Smooth muscle cell (in vitro differentiated cells): ENCODE measurements at regions not wholly inside any gene's neighbourhood (a gene's known extent, or its start where the extent isn't known, plus 50 kb on each side); places are given as distances from the start of the nearest gene placed in this dataset.
A peak's percentile ranks its signal among the peaks of the same experiment; 100 is the strongest.

Experiments
- DNase-seq: peaks from one replicate; lab custom pipeline; 2025; ENCODE audit not compliant: unreplicated experiment; lab: John Stamatoyannopoulos, UW
- H2AFZ ChIP-seq: fragments of 200-600 bp; sonication (generic); 2 replicates; pipeline ENCODE4 v1.6.0; 2016; ENCODE audit warnings: antibody characterized with exemption, low read depth, mild to moderate bottlenecking
- H3F3A ChIP-seq: fragments of 200-600 bp; sonication (generic); 2 replicates; pipeline ENCODE4 v1.6.0; 2017; ENCODE audit warnings: antibody characterized with exemption, low read depth
- H3K27ac ChIP-seq: fragments of 200-600 bp; sonication (generic); 2 replicates; pipeline ENCODE4 v1.5.1; 2016; ENCODE audit warnings: low read depth, mild to moderate bottlenecking
- H3K27me3 ChIP-seq: fragments of 200-600 bp; sonication (generic); 2 replicates; pipeline ENCODE4 v1.6.1; 2016; ENCODE audit warnings: low read depth, mild to moderate bottlenecking
- H3K36me3 ChIP-seq: fragments of 200-600 bp; sonication (generic); 2 replicates; pipeline ENCODE4 v1.5.1; 2016; ENCODE audit warnings: low read depth
- H3K4me1 ChIP-seq: fragments of 200-600 bp; sonication (generic); 2 replicates; pipeline ENCODE4 v1.5.1; 2016; ENCODE audit warnings: low read depth
- H3K4me2 ChIP-seq: fragments of 200-600 bp; sonication (generic); 2 replicates; pipeline ENCODE4 v1.6.0; 2016; ENCODE audit warnings: mild to moderate bottlenecking
- H3K4me3 ChIP-seq: fragments of 200-600 bp; sonication (generic); 2 replicates; pipeline ENCODE4 v1.5.1; 2016; ENCODE audit warnings: mild to moderate bottlenecking
- H3K79me2 ChIP-seq: fragments of 200-600 bp; sonication (generic); 2 replicates; pipeline ENCODE4 v1.6.0; 2016; ENCODE audit warnings: low read depth, mild to moderate bottlenecking
- H3K9ac ChIP-seq: fragments of 200-600 bp; sonication (generic); 2 replicates; pipeline ENCODE4 v1.6.0; 2016; ENCODE audit warnings: low read depth
- H3K9me3 ChIP-seq: fragments of 200-600 bp; sonication (generic); replicated peaks from 2 replicates; pipeline ENCODE4 v1.5.1; 2016; ENCODE audit warnings: low read depth
- H4K20me1 ChIP-seq: fragments of 200-600 bp; sonication (generic); 2 replicates; pipeline ENCODE4 v1.6.0; 2016; ENCODE audit warnings: low read depth
- WGBS: methylation state at CpG from one replicate; pipeline ENCODE4 v1.1.7; 2016; ENCODE audit warnings: low lambda C conversion rate; 5-methylcytosine and 5-hydroxymethylcytosine counted together
- TF ChIP-seq, protein P1 (sequence below): fragments of 200-600 bp; sonication (generic); IDR thresholded peaks from 2 replicates; pipeline ENCODE4 v1.5.1; 2017; ENCODE audit warnings: borderline replicate concordance, mild to moderate bottlenecking, antibody characterized with exemption; ENCODE audit not compliant: insufficient read depth, poor library complexity, severe bottlenecking

DNA sequence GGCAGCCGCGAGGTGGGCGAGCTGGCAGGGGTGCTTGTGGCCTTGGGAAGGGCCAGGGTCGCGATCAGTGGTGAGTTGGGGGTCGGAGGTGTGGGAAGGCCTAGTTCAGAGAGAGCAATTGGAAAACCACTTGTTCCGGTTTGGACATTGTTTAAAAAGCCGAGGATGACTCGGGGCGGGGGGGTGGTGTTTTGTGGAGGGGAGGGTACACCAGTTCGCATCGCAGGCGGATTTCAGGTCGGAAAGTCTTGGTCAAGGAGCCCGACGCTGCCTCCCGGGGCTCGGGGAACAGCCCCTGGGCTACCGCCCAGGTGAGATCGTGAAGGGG lies 66.4 kb downstream of the KPNA2 start:
- no peaks in the 10 kb centered on the region for H3K27me3 ChIP-seq
- H3K9me3 ChIP-seq, result no peaks in the 10 kb centered on the region
- H3K9ac ChIP-seq, result peak overlapping the region; percentile 78
- TF ChIP-seq, protein P1, sequence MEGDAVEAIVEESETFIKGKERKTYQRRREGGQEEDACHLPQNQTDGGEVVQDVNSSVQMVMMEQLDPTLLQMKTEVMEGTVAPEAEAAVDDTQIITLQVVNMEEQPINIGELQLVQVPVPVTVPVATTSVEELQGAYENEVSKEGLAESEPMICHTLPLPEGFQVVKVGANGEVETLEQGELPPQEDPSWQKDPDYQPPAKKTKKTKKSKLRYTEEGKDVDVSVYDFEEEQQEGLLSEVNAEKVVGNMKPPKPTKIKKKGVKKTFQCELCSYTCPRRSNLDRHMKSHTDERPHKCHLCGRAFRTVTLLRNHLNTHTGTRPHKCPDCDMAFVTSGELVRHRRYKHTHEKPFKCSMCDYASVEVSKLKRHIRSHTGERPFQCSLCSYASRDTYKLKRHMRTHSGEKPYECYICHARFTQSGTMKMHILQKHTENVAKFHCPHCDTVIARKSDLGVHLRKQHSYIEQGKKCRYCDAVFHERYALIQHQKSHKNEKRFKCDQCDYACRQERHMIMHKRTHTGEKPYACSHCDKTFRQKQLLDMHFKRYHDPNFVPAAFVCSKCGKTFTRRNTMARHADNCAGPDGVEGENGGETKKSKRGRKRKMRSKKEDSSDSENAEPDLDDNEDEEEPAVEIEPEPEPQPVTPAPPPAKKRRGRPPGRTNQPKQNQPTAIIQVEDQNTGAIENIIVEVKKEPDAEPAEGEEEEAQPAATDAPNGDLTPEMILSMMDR, result no peak
- peak overlapping the region; percentile 88 for H2AFZ ChIP-seq
- H3K79me2 ChIP-seq, result peaks cover 44% of the 10 kb centered on the region
- H3K4me3 ChIP-seq, result peak overlapping the region; percentile 78
- H3K4me1 ChIP-seq, result no peaks in the 10 kb centered on the region
- WGBS, result 2% methylated on average over 19 of the region's 20 CpGs
- peak overlapping the region; percentile 89 for H3K4me2 ChIP-seq
- no peak for DNase-seq
- no peaks in the 10 kb centered on the region for H3K36me3 ChIP-seq
- H3K27ac ChIP-seq, result peak overlapping the region; percentile 29
- H4K20me1 ChIP-seq, result peaks cover 21% of the 10 kb centered on the region
- peaks cover 3% of the 10 kb centered on the region for H3F3A ChIP-seq

- DNase-seq, result no peak
- Histone ChIP-seq H3K9ac (peak overlapping the region; percentile 20), H3K9me3 (no peaks in the 10 kb centered on the region), H3K4me1 (no peaks in the 10 kb centered on the region), H3K36me3 (no peaks in the 10 kb centered on the region), H3K4me3 (peak overlapping the region; percentile 78), H3K27ac (no peak overlapping the region), H4K20me1 (peaks cover 25% of the 10 kb centered on the region), H3K79me2 (peaks cover 48% of the 10 kb centered on the region), H3K27me3 (no peaks in the 10 kb centered on the region), H2AFZ (peak overlapping the region; percentile 88), H3F3A (peaks cover 3% of the 10 kb centered on the region), H3K4me2 (peak overlapping the region; percentile 89)
- TF ChIP-seq, protein P1, result no peak
- WGBS, result 11% methylated on average over 21 of the region's 21 CpGs
Measured at GRCh38 chr17:68102318-68102758, 66.8 kb downstream of the KPNA2 start.

DNA sequence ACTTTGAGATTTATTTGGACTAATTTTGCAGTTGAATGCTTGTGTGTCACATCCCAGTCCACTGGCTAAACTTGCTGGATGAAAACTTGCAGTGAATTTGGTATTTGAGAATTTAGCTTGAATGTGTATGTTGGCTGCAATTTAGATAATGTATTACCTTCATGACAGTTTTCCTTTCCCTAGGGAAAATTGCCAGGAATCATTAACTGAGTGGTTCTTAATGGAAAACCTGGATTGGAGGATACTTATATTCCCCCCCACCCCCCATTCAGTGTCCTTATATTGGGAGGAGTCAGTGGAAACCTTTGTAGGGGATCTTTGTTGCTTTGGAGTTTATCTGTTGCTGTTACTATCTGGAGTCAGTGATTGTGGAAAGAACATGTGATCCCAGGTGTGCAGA lies 67.6 kb downstream of the KPNA2 start:
- Histone ChIP-seq H3K4me1 (no peaks in the 10 kb centered on the region), H3K4me3 (peak overlapping the region; percentile 78), H3K27me3 (no peaks in the 10 kb centered on the region), H3K9me3 (no peaks in the 10 kb centered on the region), H3K27ac (no peak overlapping the region), H3K36me3 (peaks cover under 1% of the 10 kb centered on the region), H3K79me2 (peaks cover 55% of the 10 kb centered on the region), H2AFZ (no peak overlapping the region), H3K9ac (no peak overlapping the region), H4K20me1 (peaks cover 27% of the 10 kb centered on the region), H3K4me2 (peak overlapping the region; percentile 89), H3F3A (peaks cover 3% of the 10 kb centered on the region)
- DNase-seq, result no peak
- TF ChIP-seq, protein P1, result no peak

DNA sequence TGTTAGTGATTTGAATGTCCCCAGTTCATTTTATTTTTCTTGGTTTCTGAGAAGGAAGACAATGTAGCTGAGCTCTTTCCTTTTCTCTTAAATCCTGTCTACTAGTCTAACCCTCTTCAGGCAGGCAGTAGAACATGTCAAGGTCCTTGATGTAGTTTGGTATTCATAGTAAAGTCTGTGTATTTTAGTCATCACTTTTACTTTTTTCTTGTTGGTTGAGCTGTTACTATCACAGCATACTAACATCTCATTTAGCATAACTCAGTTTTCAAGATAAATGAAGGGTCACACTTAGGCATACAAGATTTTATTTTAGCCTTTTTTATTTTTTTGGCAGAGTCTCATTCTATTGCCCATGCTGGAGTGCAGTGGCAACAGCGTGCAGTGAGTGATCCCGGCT lies 70.5 kb downstream of the KPNA2 start:
- Histone ChIP-seq H3K27ac (no peak overlapping the region), H3K36me3 (peaks cover 5% of the 10 kb centered on the region), H4K20me1 (peaks cover 41% of the 10 kb centered on the region), H3K9me3 (no peaks in the 10 kb centered on the region), H3K4me1 (no peaks in the 10 kb centered on the region), H3K79me2 (peaks cover 82% of the 10 kb centered on the region), H3K4me3 (no peak overlapping the region), H3F3A (no peaks in the 10 kb centered on the region), H3K27me3 (no peaks in the 10 kb centered on the region), H3K4me2 (no peak overlapping the region), H3K9ac (no peak overlapping the region), H2AFZ (no peak overlapping the region)
- no peak for DNase-seq
- TF ChIP-seq, protein P1, result no peak
- WGBS, result 97% methylated on average over 2 of the region's 2 CpGs
